Esophagus muscularis mucosa (tissue), 4 donors: ENCODE measurements at regions not wholly inside any gene's neighbourhood (a gene's known extent, or its start where the extent isn't known, plus 50 kb on each side); places are given as distances from the start of the nearest gene placed in this dataset.

Source experiments
- EP300 ChIP-seq: sonication (generic); formaldehyde crosslinking; IDR thresholded peaks from one replicate; pipeline ENCODE4 v1.6.1; 2017; ENCODE audit warnings: antibody characterized with exemption
- POLR2A ChIP-seq: fragments of 450-650 bp; IDR thresholded peaks from one replicate; pipeline ENCODE4 v1.6.1; 2017; ENCODE audit warnings: antibody characterized with exemption, moderate library complexity, mild to moderate bottlenecking, low read depth
- TF ChIP-seq, protein P1 (sequence below), 3 experiments: fragments of 200-600 bp in 2 of 3; fragments of 450-650 bp in 1 of 3; sonication (generic) in 2 of 3; IDR thresholded peaks; one replicate each; pipeline ENCODE4 v1.5.1; 2017 to 2019; ENCODE audit warnings: antibody characterized with exemption in 3 of 3, mild to moderate bottlenecking in 2 of 3, moderate library complexity in 1 of 3

DNA sequence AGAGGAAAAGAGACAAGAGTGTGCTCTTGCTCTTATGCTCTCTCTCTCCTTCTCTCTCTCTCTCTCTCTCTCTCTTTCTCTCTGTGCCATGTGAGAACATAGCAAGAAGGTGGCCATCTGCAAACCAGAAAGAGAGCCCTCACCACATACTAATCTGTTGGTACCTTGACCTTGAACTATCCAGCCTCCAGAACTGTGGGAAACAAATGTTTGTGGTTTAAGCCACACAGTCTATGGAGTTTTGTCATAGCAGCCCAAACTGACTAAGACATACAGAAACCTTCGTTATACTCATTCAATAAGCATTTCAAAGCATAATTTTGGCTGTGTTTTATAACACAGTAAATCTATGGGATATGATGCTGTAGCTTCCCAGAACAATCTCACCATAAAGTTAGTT, 56.4 kb upstream of the PLPP4 start:
- TF ChIP-seq POLR2A (no peak), EP300 (no peak)
- TF ChIP-seq, protein P1, sequence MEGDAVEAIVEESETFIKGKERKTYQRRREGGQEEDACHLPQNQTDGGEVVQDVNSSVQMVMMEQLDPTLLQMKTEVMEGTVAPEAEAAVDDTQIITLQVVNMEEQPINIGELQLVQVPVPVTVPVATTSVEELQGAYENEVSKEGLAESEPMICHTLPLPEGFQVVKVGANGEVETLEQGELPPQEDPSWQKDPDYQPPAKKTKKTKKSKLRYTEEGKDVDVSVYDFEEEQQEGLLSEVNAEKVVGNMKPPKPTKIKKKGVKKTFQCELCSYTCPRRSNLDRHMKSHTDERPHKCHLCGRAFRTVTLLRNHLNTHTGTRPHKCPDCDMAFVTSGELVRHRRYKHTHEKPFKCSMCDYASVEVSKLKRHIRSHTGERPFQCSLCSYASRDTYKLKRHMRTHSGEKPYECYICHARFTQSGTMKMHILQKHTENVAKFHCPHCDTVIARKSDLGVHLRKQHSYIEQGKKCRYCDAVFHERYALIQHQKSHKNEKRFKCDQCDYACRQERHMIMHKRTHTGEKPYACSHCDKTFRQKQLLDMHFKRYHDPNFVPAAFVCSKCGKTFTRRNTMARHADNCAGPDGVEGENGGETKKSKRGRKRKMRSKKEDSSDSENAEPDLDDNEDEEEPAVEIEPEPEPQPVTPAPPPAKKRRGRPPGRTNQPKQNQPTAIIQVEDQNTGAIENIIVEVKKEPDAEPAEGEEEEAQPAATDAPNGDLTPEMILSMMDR (IDR thresholded peaks at IDR 0.05): no peak
